ENCODE measurements at regions not wholly inside any gene's neighbourhood (a gene's known extent, or its start where the extent isn't known, plus 50 kb on each side); places are given as distances from the start of the nearest gene placed in this dataset.

- TF ChIP-seq CTCF (IDR thresholded peaks at IDR 0.05; ENCODE audit: control extremely low read depth, extremely low read depth, low read depth, missing control alignments), result no peak
- ChIA-PET POLR2A (no interaction called here), CTCF (no interaction called here)
- no peak for DNase-seq (ENCODE audit: extremely low spot score)
These were observed 496.1 kb downstream of the RNF144B start for GRCh38 chr6:18883268-18883667.

- no peak for DNase-seq (ENCODE audit: extremely low spot score)
- TF ChIP-seq CTCF (IDR thresholded peaks at IDR 0.05; ENCODE audit: control extremely low read depth, extremely low read depth, low read depth, missing control alignments), result no peak
- POLR2A ChIA-PET, result no interaction called here
- CTCF ChIA-PET, result no interaction called here
These were observed 496.7 kb downstream of the RNF144B start for GRCh38 chr6:18883851-18884250.

GRCh38 chr6:18893540-18894269, 506.6 kb downstream of the RNF144B start:
- ChIA-PET POLR2A (no interaction called here), CTCF (interaction anchor here (1.8 kb wide), 1 partner anchor 9 kb away, joined by 5 read pairs; no protein-coding TSS in a partner anchor)
- no peak for DNase-seq (ENCODE audit: extremely low spot score)
- no peak for TF ChIP-seq CTCF (IDR thresholded peaks at IDR 0.05; ENCODE audit: control extremely low read depth, extremely low read depth, low read depth, missing control alignments)

- no peak for DNase-seq (ENCODE audit: extremely low spot score)
- ChIA-PET CTCF (interaction anchor here (1.1 kb wide), 1 partner anchor 10 kb away, joined by 3 read pairs; no protein-coding TSS in a partner anchor), POLR2A (no interaction called here)
- no peak for TF ChIP-seq CTCF (IDR thresholded peaks at IDR 0.05; ENCODE audit: control extremely low read depth, extremely low read depth, low read depth, missing control alignments)
These were observed 510.2 kb downstream of the RNF144B start for GRCh38 chr6:18897350-18897749.

- TF ChIP-seq CTCF (IDR thresholded peaks at IDR 0.05; ENCODE audit: control extremely low read depth, extremely low read depth, low read depth, missing control alignments), result no peak
- no peak for DNase-seq (ENCODE audit: extremely low spot score)
- ChIA-PET CTCF (no interaction called here), POLR2A (no interaction called here)
These were observed 517.5 kb downstream of the RNF144B start for GRCh38 chr6:18904681-18905080.

- ChIA-PET POLR2A (no interaction called here), CTCF (no interaction called here)
- TF ChIP-seq CTCF (IDR thresholded peaks at IDR 0.05; ENCODE audit: control extremely low read depth, extremely low read depth, low read depth, missing control alignments), result no peak
These were observed 533.6 kb downstream of the RNF144B start for GRCh38 chr6:18920701-18921100.

More at GRCh38 chr6:18920701-18921100, 533.6 kb downstream of the RNF144B start:
- no peak for DNase-seq (ENCODE audit: extremely low spot score)
